COLO668 (cell line): ENCODE measurements at regions not wholly inside any gene's neighbourhood (a gene's known extent, or its start where the extent isn't known, plus 50 kb on each side); places are given as distances from the start of the nearest gene placed in this dataset.

Experiments used
- DNase-seq: peaks from one replicate; lab custom pipeline; 2025; ENCODE audit not compliant: unreplicated experiment; lab: John Stamatoyannopoulos, UW

DNA sequence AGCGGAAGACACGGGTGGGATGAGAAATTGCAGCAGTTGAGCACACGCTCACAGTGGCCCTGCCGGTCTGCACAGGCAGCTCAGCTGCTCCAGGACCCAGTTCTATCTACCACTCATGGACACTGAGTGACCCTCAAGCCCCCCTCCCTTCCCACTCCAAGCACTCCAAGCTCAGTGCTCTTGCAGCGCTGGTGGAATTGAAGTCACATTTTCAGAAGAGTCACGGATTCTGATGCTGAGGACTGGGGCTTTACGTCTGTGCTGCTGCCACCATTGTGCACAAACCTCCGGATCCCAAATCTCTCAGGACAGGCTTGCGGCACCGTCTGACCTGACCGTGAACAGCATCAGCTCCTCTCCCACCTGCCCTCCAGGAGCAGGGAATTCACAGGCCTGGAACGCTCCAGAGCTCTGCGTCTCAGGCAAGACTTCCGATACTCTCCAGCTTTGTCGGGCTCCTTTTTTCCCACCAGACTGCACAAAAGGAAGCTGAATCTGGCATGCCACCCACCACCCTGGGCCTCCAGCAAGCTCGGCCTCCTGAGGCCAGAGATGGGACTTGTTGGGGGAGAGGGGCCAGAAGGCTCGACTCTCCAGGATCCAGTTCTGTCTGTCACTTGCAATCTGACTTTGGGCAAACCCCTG is 213.1 kb upstream of the RTL1 start:
- DNase-seq = no peak

DNA sequence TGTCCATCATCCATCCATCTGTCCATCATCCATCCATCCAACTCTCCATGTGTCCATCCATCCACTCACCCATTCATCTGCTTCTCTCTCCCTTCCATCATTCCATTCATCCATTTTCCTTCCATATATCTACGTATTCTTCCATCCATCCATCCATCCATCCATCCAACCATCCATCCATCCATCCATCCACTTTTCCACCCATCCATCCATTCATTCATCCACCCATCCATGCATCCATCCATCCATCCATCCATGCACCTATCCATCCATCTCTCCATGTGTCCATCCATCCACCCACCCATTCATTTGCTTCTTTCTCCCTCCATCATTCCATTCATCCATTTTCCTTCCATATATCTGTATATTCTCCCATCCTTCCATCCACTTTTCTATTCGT is 214.0 kb upstream of the RTL1 start:
- DNase-seq = no peak

- DNase-seq = no peak
Measured at GRCh38 chr14:101118233-101118632, 214.7 kb upstream of the RTL1 start.

- no peak for DNase-seq
Measured at GRCh38 chr14:101118746-101119591, 215.4 kb upstream of the RTL1 start.

DNA sequence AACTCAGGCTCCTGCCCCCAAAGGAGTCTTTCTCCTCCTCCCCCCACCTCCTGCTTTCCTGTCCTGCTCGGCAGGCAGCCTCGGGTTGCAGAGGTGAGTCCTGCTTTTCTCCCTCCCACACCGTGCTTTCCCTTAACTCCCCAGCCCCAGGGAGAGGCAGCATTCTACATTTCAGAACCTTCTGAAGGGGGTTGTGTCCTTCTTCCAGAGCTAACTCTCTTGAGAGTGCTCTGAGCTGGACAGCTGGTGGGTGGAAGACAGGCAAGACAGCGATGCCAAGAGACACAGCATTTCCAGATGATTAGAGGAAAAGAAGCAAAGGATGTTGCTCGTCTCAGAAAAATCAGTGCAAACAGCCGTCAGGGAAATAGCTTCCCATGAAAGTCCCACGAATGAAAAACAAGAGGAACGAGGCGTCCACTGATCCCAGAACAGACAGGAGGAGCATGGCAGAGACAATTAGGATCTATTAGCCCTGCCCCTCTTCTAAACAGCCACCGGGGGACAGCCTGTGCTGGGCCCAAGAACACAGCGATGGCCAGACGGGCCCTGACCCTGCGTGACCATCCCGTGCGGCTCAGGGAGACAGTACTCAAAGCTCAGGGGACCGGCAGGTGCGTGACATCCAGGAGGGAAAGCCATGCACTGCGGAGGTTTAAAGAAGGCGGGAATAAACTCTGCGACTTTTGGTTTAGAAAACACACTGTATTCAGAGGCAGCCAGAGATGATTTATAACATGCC is 216.5 kb upstream of the RTL1 start:
- DNase-seq = no peak

GRCh38 chr14:101120641-101121507 is 217.4 kb upstream of the RTL1 start:
- DNase-seq = no peak

GRCh38 chr14:101121508-101122139 is 218.1 kb upstream of the RTL1 start:
- no peak for DNase-seq

DNA sequence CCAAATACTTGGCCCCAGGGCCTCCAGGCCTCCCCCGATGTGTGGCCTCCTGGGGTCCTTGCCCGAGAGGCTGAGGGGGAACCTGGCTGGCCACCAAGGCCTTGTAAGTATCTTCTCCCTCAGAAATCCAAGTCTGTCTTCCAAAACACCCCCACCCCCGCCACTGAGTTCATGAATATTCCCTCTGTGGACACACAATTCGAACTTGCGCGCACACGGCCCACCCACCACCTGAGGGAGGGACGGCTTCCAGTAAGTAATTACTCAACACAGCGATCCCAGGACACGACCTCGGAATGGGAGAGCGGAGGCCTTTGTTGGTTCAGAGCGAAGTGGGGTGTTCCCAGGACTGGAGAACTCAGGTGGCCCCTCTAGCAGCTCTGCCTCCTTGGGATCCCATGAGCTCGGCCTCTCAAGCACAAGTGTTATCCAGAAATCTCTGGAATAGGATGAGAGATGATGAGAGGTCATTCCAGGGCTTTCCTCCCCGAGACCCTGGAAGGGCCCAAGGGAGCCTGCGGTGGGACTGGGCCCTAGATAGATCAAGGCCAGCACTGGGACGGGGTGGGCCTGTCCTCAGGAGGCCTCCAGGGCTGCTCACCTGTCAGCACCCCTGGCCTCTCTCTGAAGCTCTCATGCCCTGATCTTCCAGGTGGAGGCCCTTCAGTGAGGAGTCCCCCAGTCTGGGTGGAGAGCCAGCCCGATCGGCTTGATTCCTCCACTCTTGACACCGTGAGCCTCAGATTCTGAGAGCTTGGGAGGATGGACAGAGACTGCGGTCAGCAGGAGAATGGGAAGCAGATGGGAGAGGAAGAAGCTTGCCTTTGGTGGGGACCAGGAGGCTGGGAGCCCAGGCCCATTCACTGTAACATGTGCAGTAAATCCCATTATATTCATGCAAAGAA is 219.0 kb upstream of the RTL1 start:
- no peak for DNase-seq

DNA sequence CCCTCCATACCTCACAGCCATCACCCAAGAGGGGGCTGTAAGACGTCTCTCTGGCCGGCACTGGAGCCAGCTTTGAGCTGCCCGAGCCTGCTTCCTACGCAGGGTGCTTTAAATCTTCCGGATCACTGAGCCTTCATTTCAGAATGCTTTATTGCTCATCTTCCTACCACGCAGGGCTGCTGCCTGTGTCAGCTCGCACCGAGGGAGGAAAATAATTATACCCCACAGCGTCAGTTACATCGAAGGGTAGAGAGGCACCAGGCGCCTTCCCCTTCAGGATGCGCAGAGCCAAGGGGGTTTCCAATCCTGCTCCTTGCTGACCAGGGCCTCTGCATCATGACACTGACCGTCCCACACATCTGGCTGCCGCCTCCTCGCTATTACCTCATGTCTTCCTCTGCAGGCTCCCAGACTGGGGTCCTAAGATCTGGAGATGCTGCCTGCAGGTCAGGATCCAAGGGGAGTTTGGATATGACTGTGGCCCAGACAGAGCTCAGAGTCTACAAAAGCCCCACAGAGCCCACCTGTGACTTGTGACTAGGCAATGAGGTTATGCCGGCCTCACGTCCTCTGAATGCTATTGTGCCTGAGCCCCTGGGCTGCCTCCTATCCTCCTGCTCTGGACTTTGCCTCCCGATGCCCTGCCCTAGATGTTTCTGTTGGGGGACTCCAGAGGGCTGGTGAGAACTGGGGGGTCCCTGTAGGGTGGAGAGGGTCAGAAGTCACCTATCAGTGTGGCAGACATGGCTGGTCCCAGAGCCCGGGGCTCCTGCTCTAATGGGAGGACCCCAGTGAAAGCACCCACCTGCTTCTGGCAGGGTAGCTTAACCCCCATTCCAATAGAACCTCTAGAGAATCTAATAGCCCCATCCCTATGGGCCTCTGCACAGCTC is 220.3 kb upstream of the RTL1 start:
- no peak for DNase-seq

DNA sequence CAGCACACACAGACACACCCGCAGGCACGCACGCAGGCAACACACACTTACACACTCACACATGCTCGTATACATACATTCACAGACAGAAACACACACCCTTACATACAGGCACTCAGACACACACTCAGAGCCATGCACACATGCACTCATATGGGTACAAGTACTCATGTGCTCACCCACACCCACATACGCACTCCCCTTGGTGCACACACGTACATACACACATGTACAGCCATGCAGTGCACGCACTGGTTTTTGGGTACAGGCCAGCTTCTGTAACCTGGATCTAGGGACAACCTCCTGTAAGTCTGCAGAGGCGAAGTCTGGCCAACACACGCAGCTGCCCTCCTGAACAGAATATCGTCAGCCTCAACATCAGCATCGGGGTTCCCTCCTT is 221.3 kb upstream of the RTL1 start:
- DNase-seq = no peak

DNA sequence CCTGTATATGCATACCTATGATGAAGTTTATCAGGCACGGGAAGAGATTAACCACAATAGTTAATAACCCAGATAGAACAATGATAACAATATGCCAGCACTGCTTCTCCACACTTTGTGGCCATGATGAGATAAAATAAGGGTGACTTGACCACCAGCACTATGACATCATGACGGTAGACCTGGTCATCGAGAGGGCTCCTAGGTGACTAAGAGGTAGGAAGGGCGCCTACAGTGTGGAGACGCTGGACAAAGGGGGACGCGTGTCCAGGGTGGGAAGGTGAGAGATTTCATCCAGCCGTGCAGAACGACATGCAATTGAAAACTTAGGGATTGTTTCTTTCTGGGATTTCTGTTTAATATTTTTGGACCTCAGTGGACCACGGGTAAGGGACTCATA is 221.8 kb upstream of the RTL1 start:
- DNase-seq = no peak

DNA sequence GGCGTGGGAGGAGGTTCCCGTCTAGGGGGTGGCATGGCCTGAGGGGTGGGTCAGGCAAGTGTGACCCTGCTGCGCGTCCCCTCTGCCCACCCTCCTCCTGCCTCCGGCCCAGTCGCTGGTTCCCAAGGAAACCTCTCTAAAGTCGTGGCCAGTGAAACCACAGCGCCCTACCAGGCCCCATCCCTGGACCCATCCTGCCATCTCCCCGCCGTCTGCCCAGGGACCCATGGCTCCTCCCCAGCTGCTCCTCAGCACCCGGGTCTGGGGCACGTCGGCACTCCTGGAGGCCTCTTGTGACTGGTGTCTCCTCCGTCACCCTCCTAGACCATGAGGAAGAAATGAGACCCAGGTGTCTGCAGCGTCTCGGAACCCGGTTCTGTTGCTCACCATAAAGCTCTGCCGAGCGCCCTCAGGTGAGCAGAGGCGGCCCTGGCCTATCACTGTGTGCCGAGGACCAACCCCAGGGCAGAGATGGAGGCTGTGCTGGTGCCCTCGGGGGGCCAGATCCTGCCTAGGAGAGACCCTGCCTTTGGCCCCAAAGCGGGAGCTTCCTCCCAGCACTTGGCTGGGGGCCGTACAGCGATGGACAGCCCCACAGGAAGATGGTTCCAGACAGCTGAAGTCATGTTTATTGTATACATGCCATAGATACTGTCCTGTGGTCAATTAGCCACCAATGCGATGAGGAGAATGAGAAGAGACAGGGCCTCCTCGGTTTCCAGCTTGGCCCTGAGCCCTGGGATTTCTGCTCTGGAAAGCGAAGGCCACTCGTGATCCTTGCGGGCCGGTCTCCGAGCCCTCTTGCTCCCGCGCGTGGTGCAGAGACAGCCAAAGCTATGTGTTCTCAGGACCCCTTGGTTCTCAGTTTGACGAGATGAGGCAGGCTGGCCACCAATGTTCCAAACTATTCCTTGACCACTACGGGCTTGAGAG is 222.5 kb upstream of the RTL1 start:
- DNase-seq = no peak

GRCh38 chr14:101126731-101127130 is 223.2 kb upstream of the RTL1 start:
- no peak for DNase-seq

DNA sequence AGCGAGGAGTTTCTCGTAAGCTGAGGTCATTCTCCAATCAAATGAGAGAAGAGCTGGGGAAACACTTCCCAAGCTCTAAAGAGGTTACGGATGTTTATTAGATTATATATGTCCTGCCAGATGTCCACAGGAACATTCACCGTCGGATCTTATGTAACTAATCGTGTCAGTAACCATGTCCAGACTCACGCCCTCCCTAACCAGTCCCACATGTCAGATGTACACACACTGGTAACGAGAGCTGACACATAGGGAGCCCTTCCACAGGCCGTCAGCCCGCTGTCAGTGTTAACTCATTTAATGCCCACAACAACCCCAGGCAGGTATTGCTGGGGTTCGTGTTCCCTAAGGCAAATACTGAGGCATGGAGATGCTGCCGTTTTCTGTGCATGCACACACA is 223.7 kb upstream of the RTL1 start:
- no peak for DNase-seq

GRCh38 chr14:101128478-101129321 is 225.2 kb upstream of the RTL1 start:
- no peak for DNase-seq

- DNase-seq = no peak
Measured at GRCh38 chr14:101129521-101130167, 226.1 kb upstream of the RTL1 start.
